GM12892 (cell line): ENCODE measurements at regions not wholly inside any gene's neighbourhood (a gene's known extent, or its start where the extent isn't known, plus 50 kb on each side); places are given as distances from the start of the nearest gene placed in this dataset.

Experiments used
- POLR2AphosphoS5 ChIP-seq: IDR thresholded peaks from 2 replicates; pipeline ENCODE4 v1.6.1; 2011; ENCODE audit warnings: low read depth, low read length, control low read depth
- TAF1 ChIP-seq: IDR thresholded peaks from 2 replicates; pipeline ENCODE4 v1.6.1; 2011; ENCODE audit warnings: low read depth, mild to moderate bottlenecking, control low read depth, low read length, borderline replicate concordance

- TF ChIP-seq POLR2AphosphoS5 (no peak), TAF1 (no peak)
Observed at GRCh38 chr6:74318738-74319137, 622.7 kb downstream of the CD109 start.
